Common myeloid progenitor, CD34-positive (primary cell): ENCODE measurements at regions not wholly inside any gene's neighbourhood (a gene's known extent, or its start where the extent isn't known, plus 50 kb on each side); places are given as distances from the start of the nearest gene placed in this dataset.

Source experiments
- CTCF ChIA-PET: fragments of 350-600 bp; sonication (Branson Sonifier 250); formaldehyde crosslinking; loops from one replicate; lab custom pipeline; 2021; ENCODE audit warnings: antibody characterized with exemption; lab: Charles Lee
- POLR2A ChIA-PET: fragments of 350-600 bp; sonication (Branson Sonifier 250); formaldehyde crosslinking; loops from one replicate; lab custom pipeline; 2021; ENCODE audit warnings: antibody characterized with exemption; lab: Charles Lee
- DNase-seq, 3 donors: peaks; one replicate each; pipeline versions ENCODE4 v3.0.0 to v3.0.0-alpha.2; 2013
- H3K27ac ChIP-seq, 2 experiments: 1 replicate in 1 of 2; 2 replicates in 1 of 2; pipeline ENCODE4 v1.7.0; 2013; ENCODE audit warnings: inconsistent platforms in 2 of 2, low read length in 2 of 2, mild to moderate bottlenecking in 2 of 2, low read depth in 1 of 2, moderate library complexity in 1 of 2; ENCODE audit not compliant: severe bottlenecking in 2 of 2, insufficient read depth in 1 of 2, poor library complexity in 1 of 2
- H3K27me3 ChIP-seq, 5 experiments: replicated peaks in 2 of 5; 1 replicate in 3 of 5; 2 replicates in 2 of 5; pipeline versions ENCODE4 v1.6.1 to v1.7.0; 2013; ENCODE audit warnings: low read length in 4 of 5, mild to moderate bottlenecking in 2 of 5, moderate library complexity in 2 of 5, inconsistent platforms in 1 of 5; ENCODE audit not compliant: insufficient read depth in 5 of 5, control insufficient read depth in 4 of 5
- H3K36me3 ChIP-seq, 4 experiments: 1 replicate in 2 of 4; 2 replicates in 2 of 4; pipeline versions ENCODE4 v1.6.1 to v1.7.0; 2013; ENCODE audit warnings: low read length in 3 of 4, control low read depth in 1 of 4, mild to moderate bottlenecking in 1 of 4; ENCODE audit not compliant: control insufficient read depth in 4 of 4, insufficient read depth in 4 of 4
- H3K4me1 ChIP-seq, 4 experiments: 1 replicate in 3 of 4; 2 replicates in 1 of 4; pipeline versions ENCODE4 v1.6.1 to v1.7.1; 2013; ENCODE audit warnings: low read length in 3 of 4, mild to moderate bottlenecking in 3 of 4, control low read depth in 1 of 4, inconsistent platforms in 1 of 4, moderate library complexity in 1 of 4; ENCODE audit not compliant: control insufficient read depth in 4 of 4, insufficient read depth in 4 of 4; ENCODE audit errors: control extremely low read depth in 1 of 4
- H3K4me3 ChIP-seq, 7 experiments: 1 replicate in 4 of 7; 2 replicates in 3 of 7; pipeline versions ENCODE4 v1.5.1 to v1.7.0; 2013; ENCODE audit warnings: mild to moderate bottlenecking in 7 of 7, low read length in 6 of 7, moderate library complexity in 6 of 7, inconsistent platforms in 2 of 7, low read depth in 2 of 7, control low read depth in 1 of 7; ENCODE audit not compliant: insufficient read depth in 4 of 7, control insufficient read depth in 1 of 7; ENCODE audit errors: extremely low read depth in 1 of 7
- H3K9me3 ChIP-seq, 5 experiments: 1 replicate in 4 of 5; 2 replicates in 1 of 5; pipeline versions ENCODE4 v1.6.1 to v1.7.1; 2013; ENCODE audit warnings: low read length in 4 of 5, mild to moderate bottlenecking in 2 of 5, inconsistent platforms in 1 of 5, low read depth in 1 of 5, moderate library complexity in 1 of 5; ENCODE audit not compliant: control insufficient read depth in 4 of 5, insufficient read depth in 2 of 5; ENCODE audit errors: control extremely low read depth in 1 of 5
- WGBS: methylation state at CpG from one replicate; pipeline ENCODE4 v1.1.5; 2013; ENCODE audit not compliant: insufficient coverage; 5-methylcytosine and 5-hydroxymethylcytosine counted together

GRCh38 chr4:77662396-77662795, 56.8 kb downstream of the CXCL13 start:
- no peaks in the 10 kb centered on the region for H3K27me3 ChIP-seq
- WGBS = no CpG with 5 or more reads among the region's 3 CpGs

More at GRCh38 chr4:77662396-77662795, 56.8 kb downstream of the CXCL13 start:
- POLR2A ChIA-PET = no interaction called here
- CTCF ChIA-PET = interaction anchor here (0.7 to 1.5 kb wide), 2 partner anchors 10 to 13 kb away, joined by 3 to 5 read pairs; no protein-coding TSS in a partner anchor
- H3K36me3 ChIP-seq = no peaks in the 10 kb centered on the region
- H3K9me3 ChIP-seq = no peaks in the 10 kb centered on the region
- H3K4me1 ChIP-seq = no peaks in the 10 kb centered on the region
- no peak overlapping the region for H3K27ac ChIP-seq
- no peak overlapping the region for H3K4me3 ChIP-seq
- no peak for DNase-seq
